Naive thymus-derived CD8-positive, alpha-beta T cell (primary cell): ENCODE measurements at regions not wholly inside any gene's neighbourhood (a gene's known extent, or its start where the extent isn't known, plus 50 kb on each side); places are given as distances from the start of the nearest gene placed in this dataset.

Experiments
- ATAC-seq, 2 donors: fragments of 150-1000 bp; cut with Tn5 transposase in 1 of 2; sonication (Bioruptor Pico), chemical (Tn5 transposase) in 1 of 2; 1 replicate in 1 of 2; 2 replicates in 1 of 2; pipeline ENCODE4 v1.10.0; 2021; ENCODE audit warnings: mild to moderate bottlenecking in 2 of 2, moderate library complexity in 2 of 2
- POLR2A ChIA-PET: fragments of 350-600 bp; sonication (Branson Sonifier 250); formaldehyde crosslinking; loops from one replicate; lab custom pipeline; 2021; ENCODE audit warnings: antibody characterized with exemption; lab: Charles Lee
- DNase-seq, 10 donors: peaks; one replicate each; pipeline versions ENCODE4 v3.0.0 to v3.0.0-alpha.2; 2020 to 2022
- H3K27ac Mint-ChIP-seq, 10 donors: one replicate each; pipeline ENCODE4 v1.8.0; 2020 to 2022; ENCODE audit warnings: mild to moderate bottlenecking in 10 of 10, mixed read lengths in 10 of 10, moderate library complexity in 4 of 10, inconsistent platforms in 1 of 10
- H3K27me3 Mint-ChIP-seq, 5 donors: one replicate each; pipeline ENCODE4 v1.8.0; 2021 to 2022; ENCODE audit warnings: mixed read lengths in 5 of 5
- H3K36me3 Mint-ChIP-seq, 3 donors: one replicate each; pipeline ENCODE4 v1.8.0; 2020 to 2022; ENCODE audit warnings: mixed read lengths in 3 of 3, mild to moderate bottlenecking in 2 of 3, inconsistent platforms in 1 of 3
- H3K4me1 Mint-ChIP-seq, 4 donors: one replicate each; pipeline ENCODE4 v1.8.0; 2021 to 2022; ENCODE audit warnings: mixed read lengths in 4 of 4
- H3K4me3 Mint-ChIP-seq, 10 donors: one replicate each; pipeline ENCODE4 v1.8.0; 2020 to 2022; ENCODE audit warnings: mild to moderate bottlenecking in 10 of 10, mixed read lengths in 10 of 10, moderate library complexity in 6 of 10, inconsistent platforms in 1 of 10
- H3K9me3 Mint-ChIP-seq, 9 donors: one replicate each; pipeline ENCODE4 v1.8.0; 2020 to 2022; ENCODE audit warnings: mixed read lengths in 9 of 9, mild to moderate bottlenecking in 3 of 9, inconsistent platforms in 1 of 9, moderate library complexity in 1 of 9

DNA sequence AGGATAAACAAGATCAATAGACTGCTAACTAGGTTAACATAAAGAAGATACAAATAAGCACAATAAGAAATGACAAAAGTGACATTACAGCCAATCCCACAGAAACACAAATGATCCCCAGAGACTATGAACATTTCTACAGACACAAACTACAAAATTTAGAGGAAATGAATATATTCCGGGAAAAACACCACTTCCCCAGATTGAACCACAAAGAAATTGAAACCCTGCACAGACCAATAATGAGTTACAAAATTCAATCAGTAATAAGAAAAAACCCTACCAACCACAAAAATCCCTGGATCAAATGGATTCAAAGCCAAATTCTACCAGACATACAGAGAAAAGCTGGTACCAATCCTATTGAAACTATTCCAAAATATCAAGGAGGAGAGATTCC, 232.4 kb upstream of the RBMS1 start:
- H3K9me3 Mint-ChIP-seq = peaks cover 0 to 10% (median 2%) of the 10 kb centered on the region in 9 donors
- H3K27ac Mint-ChIP-seq = no peak overlapping the region
- H3K4me3 Mint-ChIP-seq = no peak overlapping the region
- ATAC-seq = no peak
- no peak for DNase-seq
- H3K36me3 Mint-ChIP-seq = peaks cover 0 to 4% (median 0%) of the 10 kb centered on the region in 3 donors
- no peaks in the 10 kb centered on the region for H3K4me1 Mint-ChIP-seq
- POLR2A ChIA-PET = no interaction called here
- H3K27me3 Mint-ChIP-seq = peaks cover 0 to 3% (median 0%) of the 10 kb centered on the region in 5 donors

GRCh38 chr2:160730296-160730995, 236.8 kb upstream of the RBMS1 start:
- DNase-seq (no peak), ATAC-seq (no peak)
- H3K4me3 Mint-ChIP-seq = no peak overlapping the region
- H3K36me3 Mint-ChIP-seq = no peaks in the 10 kb centered on the region
- H3K9me3 Mint-ChIP-seq = peaks cover 0 to 9% (median 0%) of the 10 kb centered on the region in 9 donors
- POLR2A ChIA-PET = no interaction called here
- no peak overlapping the region for H3K27ac Mint-ChIP-seq
- H3K27me3 Mint-ChIP-seq = peaks cover 0 to 3% (median 0%) of the 10 kb centered on the region in 5 donors
- H3K4me1 Mint-ChIP-seq = no peaks in the 10 kb centered on the region

- Mint-ChIP-seq H3K36me3 (no peaks in the 10 kb centered on the region), H3K27ac (no peak overlapping the region), H3K9me3 (peaks cover 0 to 9% (median 0%) of the 10 kb centered on the region in 9 donors), H3K4me3 (no peak overlapping the region), H3K27me3 (peaks cover 0 to 3% (median 0%) of the 10 kb centered on the region in 5 donors), H3K4me1 (peaks cover 0 to 1% (median 0%) of the 10 kb centered on the region in 4 donors)
- POLR2A ChIA-PET = no interaction called here
- DNase-seq (no peak), ATAC-seq (no peak)
Observed at GRCh38 chr2:160731415-160731814, 237.8 kb upstream of the RBMS1 start.

GRCh38 chr2:160731856-160732255, 238.2 kb upstream of the RBMS1 start:
- Mint-ChIP-seq H3K4me1 (peaks cover 0 to 2% (median 0%) of the 10 kb centered on the region in 4 donors), H3K27ac (no peak overlapping the region), H3K9me3 (peaks cover 0 to 9% (median 0%) of the 10 kb centered on the region in 9 donors), H3K27me3 (peaks cover 0 to 3% (median 0%) of the 10 kb centered on the region in 5 donors), H3K36me3 (no peaks in the 10 kb centered on the region), H3K4me3 (no peak overlapping the region)
- DNase-seq = no peak
- ATAC-seq = no peak
- POLR2A ChIA-PET = no interaction called here

- no peaks in the 10 kb centered on the region for H3K36me3 Mint-ChIP-seq
- POLR2A ChIA-PET = interaction anchor here (0.6 kb wide), 1 partner anchor 543 kb away, joined by 4 read pairs; no protein-coding TSS in a partner anchor
- H3K27me3 Mint-ChIP-seq = peaks cover 0 to 3% (median 0%) of the 10 kb centered on the region in 5 donors
- H3K4me1 Mint-ChIP-seq = peaks cover 0 to 2% (median 0%) of the 10 kb centered on the region in 4 donors
- ATAC-seq = no peak
- peaks cover 0 to 9% (median 0%) of the 10 kb centered on the region in 9 donors for H3K9me3 Mint-ChIP-seq
- H3K4me3 Mint-ChIP-seq = no peak overlapping the region
- H3K27ac Mint-ChIP-seq = no peak overlapping the region
- DNase-seq = no peak
Observed at GRCh38 chr2:160735696-160736095, 242.1 kb upstream of the RBMS1 start.

DNA sequence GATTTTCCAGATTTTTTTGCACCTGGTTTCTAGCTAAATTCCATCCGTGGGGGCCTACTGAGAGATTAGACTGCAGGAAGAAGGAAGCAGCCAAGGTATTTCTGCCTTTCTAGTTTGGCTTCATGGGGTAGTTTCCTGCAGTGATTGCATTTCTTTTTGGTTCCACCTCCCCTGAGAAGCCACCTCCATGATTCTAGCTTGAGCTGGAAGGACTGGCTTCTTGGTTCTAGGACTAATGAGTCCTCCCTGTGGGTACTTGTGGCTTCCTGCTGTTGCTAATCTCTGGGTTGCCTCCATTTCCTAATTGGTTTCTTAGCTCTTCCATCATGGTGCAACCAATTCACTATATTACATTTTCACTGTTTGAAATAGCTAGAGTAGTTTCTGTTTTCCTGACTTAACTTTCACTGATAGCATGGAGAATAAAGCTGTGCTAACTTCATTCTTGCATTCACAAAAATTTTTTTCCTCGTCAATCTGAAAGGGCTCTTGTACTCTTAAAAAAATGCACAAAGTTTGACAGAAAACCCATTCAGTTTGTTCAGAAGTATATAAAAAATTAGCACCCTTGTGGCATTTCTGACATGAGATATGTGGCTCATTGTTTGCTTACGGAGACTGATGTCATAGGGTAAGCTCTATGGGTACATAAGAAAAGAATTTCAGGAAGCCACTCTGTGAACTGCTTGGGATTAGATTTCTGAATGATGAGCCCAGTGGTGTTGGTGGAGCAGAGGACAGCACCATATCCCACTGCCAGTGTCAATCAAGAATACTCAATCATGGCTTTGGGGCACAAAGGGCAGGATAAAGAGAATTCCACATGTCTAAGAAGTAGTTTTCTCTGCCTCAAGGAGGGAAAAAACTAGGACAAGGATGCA, 242.8 kb upstream of the RBMS1 start:
- H3K4me3 Mint-ChIP-seq = no peak overlapping the region
- DNase-seq (no peak), ATAC-seq (no peak)

GRCh38 chr2:160737247-160737646, 243.6 kb upstream of the RBMS1 start:
- Mint-ChIP-seq H3K27me3 (peaks cover 0 to 3% (median 0%) of the 10 kb centered on the region in 5 donors), H3K4me1 (peaks cover 0 to 2% (median 0%) of the 10 kb centered on the region in 4 donors), H3K9me3 (peaks cover 0 to 9% (median 0%) of the 10 kb centered on the region in 9 donors), H3K4me3 (no peak overlapping the region), H3K27ac (no peak overlapping the region), H3K36me3 (no peaks in the 10 kb centered on the region)
- DNase-seq (no peak), ATAC-seq (no peak)
- POLR2A ChIA-PET = no interaction called here

More for the DNA sequence above, 242.8 kb upstream of the RBMS1 start:
- POLR2A ChIA-PET = interaction anchor here (0.6 kb wide), 1 partner anchor 544 kb away, joined by 4 read pairs; no protein-coding TSS in a partner anchor
- peaks cover 0 to 3% (median 0%) of the 10 kb centered on the region in 5 donors for H3K27me3 Mint-ChIP-seq
- H3K27ac Mint-ChIP-seq = peak overlapping the region in 1 of 10 donors; percentile 3
- peaks cover 0 to 9% (median 0%) of the 10 kb centered on the region in 9 donors for H3K9me3 Mint-ChIP-seq
- no peaks in the 10 kb centered on the region for H3K36me3 Mint-ChIP-seq
- H3K4me1 Mint-ChIP-seq = peaks cover 0 to 2% (median 0%) of the 10 kb centered on the region in 4 donors

GRCh38 chr2:160741271-160741670, 247.7 kb upstream of the RBMS1 start:
- no peak for DNase-seq
- H3K4me3 Mint-ChIP-seq = no peak overlapping the region
- no peaks in the 10 kb centered on the region for H3K9me3 Mint-ChIP-seq
- no peak overlapping the region for H3K27ac Mint-ChIP-seq
- no peaks in the 10 kb centered on the region for H3K36me3 Mint-ChIP-seq
- peaks cover 0 to 9% (median 0%) of the 10 kb centered on the region in 5 donors for H3K27me3 Mint-ChIP-seq
- ATAC-seq = no peak
- peaks cover 0 to 2% (median 0%) of the 10 kb centered on the region in 4 donors for H3K4me1 Mint-ChIP-seq
- POLR2A ChIA-PET = no interaction called here

- no peaks in the 10 kb centered on the region for H3K4me1 Mint-ChIP-seq
- H3K27me3 Mint-ChIP-seq = peaks cover 0 to 11% (median 0%) of the 10 kb centered on the region in 5 donors
- POLR2A ChIA-PET = no interaction called here
Observed at GRCh38 chr2:160741815-160742214, 248.2 kb upstream of the RBMS1 start.

GRCh38 chr2:160742667-160743066, 249.1 kb upstream of the RBMS1 start:
- peaks cover 0 to 3% (median 0%) of the 10 kb centered on the region in 9 donors for H3K9me3 Mint-ChIP-seq
- H3K36me3 Mint-ChIP-seq = no peaks in the 10 kb centered on the region

More at GRCh38 chr2:160741815-160742214, 248.2 kb upstream of the RBMS1 start:
- H3K27ac Mint-ChIP-seq = no peak overlapping the region
- no peaks in the 10 kb centered on the region for H3K36me3 Mint-ChIP-seq
- ATAC-seq (no peak), DNase-seq (no peak)
- peaks cover 0 to 2% (median 0%) of the 10 kb centered on the region in 9 donors for H3K9me3 Mint-ChIP-seq
- no peak overlapping the region for H3K4me3 Mint-ChIP-seq

DNA sequence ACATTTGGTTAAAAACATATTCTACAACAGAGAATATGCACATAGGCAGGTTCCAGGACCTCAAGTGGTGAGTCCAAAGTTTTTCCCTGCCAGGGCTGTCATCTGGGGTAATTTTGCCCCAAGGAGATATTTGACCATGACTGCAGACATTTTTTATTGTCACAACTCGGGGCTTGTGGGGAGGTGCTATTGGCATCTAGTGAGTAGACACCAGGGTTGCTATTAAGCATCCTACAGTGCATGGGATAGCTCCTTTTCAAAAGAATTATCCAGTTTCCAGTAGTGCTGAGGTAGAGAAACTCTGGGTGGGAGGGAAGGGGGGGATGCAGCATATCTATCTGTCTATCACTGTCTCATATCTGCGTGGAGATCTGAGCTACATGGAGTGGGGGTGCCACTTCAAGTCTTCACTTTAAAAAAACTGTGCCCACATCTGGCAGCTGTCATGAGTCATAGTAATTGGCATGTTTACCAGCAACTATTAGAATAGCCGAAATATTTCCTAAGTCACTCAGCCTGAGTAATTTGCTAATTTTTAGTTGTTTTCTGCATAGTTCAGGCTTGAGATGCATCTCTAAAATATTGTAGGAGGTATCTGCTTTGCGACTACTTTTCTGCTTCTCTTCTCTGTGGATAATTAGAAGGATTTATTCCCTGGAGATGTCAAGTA, 254.0 kb upstream of the RBMS1 start:
- Mint-ChIP-seq H3K4me1 (peaks cover 0 to 2% (median 0%) of the 10 kb centered on the region in 4 donors), H3K4me3 (no peak overlapping the region), H3K27ac (no peak overlapping the region), H3K27me3 (peaks cover 0 to 12% (median 1%) of the 10 kb centered on the region in 5 donors), H3K36me3 (no peaks in the 10 kb centered on the region), H3K9me3 (peaks cover 0 to 5% (median 0%) of the 10 kb centered on the region in 9 donors)
- POLR2A ChIA-PET = no interaction called here
- ATAC-seq = no peak
- DNase-seq = no peak

More at GRCh38 chr2:160742667-160743066, 249.1 kb upstream of the RBMS1 start:
- H3K4me1 Mint-ChIP-seq = no peaks in the 10 kb centered on the region
- no peak overlapping the region for H3K27ac Mint-ChIP-seq
- no peak overlapping the region for H3K4me3 Mint-ChIP-seq
- DNase-seq (no peak), ATAC-seq (no peak)
- POLR2A ChIA-PET = no interaction called here
- H3K27me3 Mint-ChIP-seq = peaks cover 0 to 12% (median 0%) of the 10 kb centered on the region in 5 donors

DNA sequence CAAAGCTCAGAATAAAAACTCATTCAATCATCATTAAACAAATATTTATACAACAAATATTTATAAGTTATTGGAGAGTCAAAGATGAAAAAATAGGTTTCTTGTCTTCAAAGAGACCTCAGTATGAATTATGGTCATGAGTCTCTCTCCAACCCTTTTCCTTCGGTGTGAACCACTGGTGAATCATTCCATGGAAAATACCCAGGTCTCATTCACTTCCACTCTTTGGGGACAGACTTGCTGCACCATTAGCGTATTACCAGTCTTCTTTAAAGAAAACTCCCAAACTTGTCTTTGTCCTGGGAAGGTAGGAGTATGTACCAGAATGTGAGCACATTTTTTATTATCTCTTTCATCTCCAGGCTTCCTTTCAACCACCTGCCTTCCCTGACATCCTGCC, 257.4 kb upstream of the RBMS1 start:
- POLR2A ChIA-PET = no interaction called here
- ATAC-seq = no peak
- Mint-ChIP-seq H3K9me3 (peaks cover 0 to 19% (median 12%) of the 10 kb centered on the region in 9 donors), H3K4me3 (no peak overlapping the region), H3K27me3 (peaks cover 0 to 8% (median 3%) of the 10 kb centered on the region in 5 donors), H3K36me3 (peaks cover 0 to 16% (median 9%) of the 10 kb centered on the region in 3 donors), H3K27ac (no peak overlapping the region), H3K4me1 (peaks cover 0 to 2% (median 0%) of the 10 kb centered on the region in 4 donors)
- DNase-seq = no peak
